Psoas muscle (tissue), 7 donors: ENCODE measurements at regions not wholly inside any gene's neighbourhood (a gene's known extent, or its start where the extent isn't known, plus 50 kb on each side); places are given as distances from the start of the nearest gene placed in this dataset.

Experiments used
- ATAC-seq, 4 donors: fragments of 200-7000 bp; cut with Tn5 transposase; one replicate each; pipeline ENCODE4 v1.9.1; 2020; ENCODE audit warnings: moderate library complexity in 3 of 4, mild to moderate bottlenecking in 2 of 4
- DNase-seq, 2 donors: peaks; one replicate each; pipeline ENCODE4 v3.0.0-alpha.2; 2020
- H3K27ac ChIP-seq: fragments of 200-600 bp; one replicate; pipeline ENCODE4 v1.8.0; 2022
- H3K27me3 ChIP-seq, 3 donors: fragments of 200-600 bp in 1 of 3; one replicate each; pipeline versions ENCODE4 v1.6.1 to v1.8.0; 2013 to 2022; ENCODE audit warnings: low read length in 2 of 3, mild to moderate bottlenecking in 2 of 3, moderate library complexity in 1 of 3; ENCODE audit not compliant: insufficient read depth in 3 of 3
- H3K36me3 ChIP-seq, 2 donors: fragments of 200-600 bp in 1 of 2; one replicate each; pipeline versions ENCODE4 v1.6.1 to v1.8.0; 2013 to 2022; ENCODE audit warnings: low read depth in 1 of 2, mild to moderate bottlenecking in 1 of 2, moderate library complexity in 1 of 2; ENCODE audit not compliant: insufficient read depth in 1 of 2
- H3K4me1 ChIP-seq: fragments of 200-600 bp; one replicate; pipeline ENCODE4 v1.8.0; 2022
- H3K4me3 ChIP-seq: fragments of 200-600 bp; one replicate; pipeline ENCODE4 v1.8.0; 2022; ENCODE audit warnings: mild to moderate bottlenecking
- H3K9me3 ChIP-seq: fragments of 200-600 bp; one replicate; pipeline ENCODE4 v1.8.0; 2022
- CTCF ChIP-seq: fragments of 200-600 bp; IDR thresholded peaks from one replicate; pipeline ENCODE4 v1.8.0; 2022; ENCODE audit warnings: antibody characterized with exemption
- WGBS, 3 donors: extraction: QIAGEN DNeasy Blood & Tissue Kit; methylation state at CpG; one replicate each; pipeline versions ENCODE4 v1.1.6 to v1.1.7; 2013; 5-methylcytosine and 5-hydroxymethylcytosine counted together
- intact Hi-C, 2 donors: fragments of 100-400 bp; cut with DNase I; formaldehyde crosslinking; loops; one replicate each; pipeline versions ENCODE4 v1.11.0 to v1.14.2; 2022
- donor health status: healthy with polysubstance abuse.
- donor health status: DM: no; HTN: no; CAD: no; lungs with moderate emphysema.
- donor health status: Bipolar disorder and iron deficiency.
- donor health status: healthy.
- donor health status: DM: yes; HTN: yes; CAD: no.
- donor health status: DM: no; HTN: no; CAD: no.
- donor health status: DM: yes; HTN: yes; CAD: no.

- TF ChIP-seq CTCF = no peak
- no peak overlapping the region for H3K4me3 ChIP-seq
- H3K4me1 ChIP-seq = no peaks in the 10 kb centered on the region
- no peak for ATAC-seq
- no peak overlapping the region for H3K27ac ChIP-seq
- H3K9me3 ChIP-seq = peaks cover 3% of the 10 kb centered on the region
- intact Hi-C loops = no loop called here
- WGBS, 3 donors = 29 to 51% (median 36%) methylated on average over 15 to 18 of the region's 18 CpGs
- H3K27me3 ChIP-seq = peaks cover 0 to 10% (median 2%) of the 10 kb centered on the region in 3 donors
- H3K36me3 ChIP-seq = no peaks in the 10 kb centered on the region
- DNase-seq = no peak
Measured at GRCh38 chr2:11984316-11985158, 238.1 kb downstream of the LPIN1 start.

- Histone ChIP-seq H3K4me1 (no peaks in the 10 kb centered on the region), H3K4me3 (no peak overlapping the region), H3K27me3 (peaks cover 0 to 10% (median 2%) of the 10 kb centered on the region in 3 donors), H3K27ac (no peak overlapping the region), H3K36me3 (no peaks in the 10 kb centered on the region), H3K9me3 (peaks cover 3% of the 10 kb centered on the region)
- intact Hi-C loops = no loop called here
- DNase-seq = no peak
- TF ChIP-seq CTCF = no peak
- WGBS, 3 donors = 73 to 86% (median 80%) methylated on average over 4 of the region's 4 CpGs
- ATAC-seq = no peak
Measured at GRCh38 chr2:11985817-11986566, 239.6 kb downstream of the LPIN1 start.

DNA sequence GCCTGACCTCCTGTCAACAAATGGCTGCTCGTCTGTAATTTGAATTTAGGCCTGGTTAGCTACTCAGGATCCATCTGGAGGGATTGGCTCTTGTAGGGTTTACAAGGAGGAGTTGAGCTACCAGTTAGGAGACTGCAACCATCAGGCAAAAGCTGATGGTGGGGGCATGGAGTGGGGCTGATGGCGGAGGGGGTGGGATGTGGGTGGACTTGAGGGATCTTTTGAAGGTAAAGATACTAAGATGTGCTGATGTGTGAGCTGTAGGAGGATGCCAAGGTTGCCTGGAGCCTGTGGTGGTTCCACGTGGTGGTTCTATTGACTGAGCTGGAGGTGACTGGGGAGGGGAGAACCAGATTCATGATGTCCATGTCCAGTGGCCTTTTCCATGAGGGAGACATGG, 240.7 kb downstream of the LPIN1 start:
- WGBS, 3 donors = 84 to 90% (median 88%) methylated on average over 3 of the region's 3 CpGs

DNA sequence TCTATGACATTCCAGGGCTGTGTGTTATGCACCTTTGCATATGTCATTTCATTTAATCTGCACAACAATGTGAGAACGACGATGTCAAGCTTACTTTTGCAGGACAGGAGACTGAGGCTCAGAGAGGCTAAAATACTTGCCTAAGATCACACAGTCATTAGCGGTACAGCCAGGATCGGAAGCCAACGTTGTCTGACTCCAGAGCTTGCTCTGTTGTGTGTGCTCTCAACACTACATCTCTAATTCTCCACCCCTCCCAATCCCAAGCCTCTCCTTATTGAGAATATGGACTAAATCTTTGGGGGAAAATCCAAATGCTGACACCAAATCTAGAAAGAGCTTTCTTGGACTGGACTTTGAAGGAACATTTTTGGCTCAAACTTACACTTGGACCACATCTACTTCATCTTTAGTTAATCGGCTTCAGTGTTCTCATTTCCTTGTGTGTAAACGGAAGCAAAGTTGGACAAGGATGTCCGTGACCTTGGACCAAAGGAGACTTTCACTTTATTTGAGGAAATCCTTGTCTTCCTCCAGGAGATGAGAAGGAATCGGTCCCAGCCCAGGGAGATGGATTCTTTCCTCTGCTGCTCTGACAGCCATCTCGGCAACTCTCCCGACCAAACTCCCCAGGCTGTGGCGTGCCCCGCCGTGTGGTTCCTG, 242.4 kb downstream of the LPIN1 start:
- TF ChIP-seq CTCF = no peak
- Histone ChIP-seq H3K27ac (no peak overlapping the region), H3K36me3 (no peaks in the 10 kb centered on the region), H3K4me3 (no peak overlapping the region), H3K9me3 (no peaks in the 10 kb centered on the region), H3K4me1 (no peaks in the 10 kb centered on the region), H3K27me3 (peaks cover 0 to 7% (median 0%) of the 10 kb centered on the region in 3 donors)
- intact Hi-C loops = no loop called here
- 52 to 68% (median 61%) methylated on average over 14 of the region's 14 CpGs for WGBS, 3 donors
- ATAC-seq (no peak), DNase-seq (peak in 1 of 2 donors; percentile 24)

More for the DNA sequence above, 240.7 kb downstream of the LPIN1 start:
- peaks cover under 1% of the 10 kb centered on the region for H3K9me3 ChIP-seq
- H3K27ac ChIP-seq = no peak overlapping the region
- H3K4me3 ChIP-seq = no peak overlapping the region
- H3K27me3 ChIP-seq = peaks cover 0 to 10% (median 0%) of the 10 kb centered on the region in 3 donors
- no peak for TF ChIP-seq CTCF
- H3K36me3 ChIP-seq = no peaks in the 10 kb centered on the region
- ATAC-seq (no peak), DNase-seq (no peak)
- no peaks in the 10 kb centered on the region for H3K4me1 ChIP-seq
- intact Hi-C loops = no loop called here
